GM12878 (cell line): ENCODE measurements at regions not wholly inside any gene's neighbourhood (a gene's known extent, or its start where the extent isn't known, plus 50 kb on each side); places are given as distances from the start of the nearest gene placed in this dataset.

Experiments used
- TF ChIP-seq, protein P1 (sequence below), 3 experiments: IDR thresholded peaks in 2 of 3; conservative IDR thresholded peaks in 1 of 3; 2 replicates each; pipeline ENCODE4 v1.5.1; 2011; ENCODE audit warnings: low read depth in 3 of 3, low read length in 3 of 3, mild to moderate bottlenecking in 3 of 3, control low read depth in 2 of 3, moderate library complexity in 2 of 3, inconsistent platforms in 1 of 3, mixed read lengths in 1 of 3; ENCODE audit not compliant: control insufficient read depth in 2 of 3, insufficient read depth in 1 of 3; ENCODE audit errors: extremely low read depth in 1 of 3
- TF ChIP-seq, protein P2 (sequence below): fragments of 450-650 bp; IDR thresholded peaks from 2 replicates; pipeline ENCODE4 v1.6.1; 2017; ENCODE audit warnings: mild to moderate bottlenecking, moderate library complexity
- TF ChIP-seq, protein P3 (sequence below): IDR thresholded peaks from 2 replicates; pipeline ENCODE4 v1.6.1; 2012; ENCODE audit warnings: mild to moderate bottlenecking, low read depth, low read length

DNA sequence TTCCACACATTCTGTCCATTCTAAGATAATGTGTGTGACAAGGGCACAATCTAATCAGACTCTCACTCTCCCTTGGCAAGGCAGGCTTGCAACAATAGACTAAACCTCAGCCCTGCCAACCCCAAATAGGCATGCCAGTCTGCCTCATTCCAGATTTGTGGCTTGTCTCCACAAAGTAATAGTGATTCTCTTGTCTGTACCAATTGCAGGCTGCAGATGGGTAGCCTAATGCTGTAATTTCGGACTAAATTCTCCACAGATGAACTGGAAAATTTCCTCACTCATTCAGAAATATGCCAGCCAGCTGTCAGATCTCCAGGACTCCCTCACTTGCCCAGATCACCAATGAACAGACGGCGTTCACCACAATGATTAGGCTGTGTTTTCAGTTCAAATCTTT lies 413.6 kb downstream of the ELAVL2 start:
- TF ChIP-seq, protein P1, sequence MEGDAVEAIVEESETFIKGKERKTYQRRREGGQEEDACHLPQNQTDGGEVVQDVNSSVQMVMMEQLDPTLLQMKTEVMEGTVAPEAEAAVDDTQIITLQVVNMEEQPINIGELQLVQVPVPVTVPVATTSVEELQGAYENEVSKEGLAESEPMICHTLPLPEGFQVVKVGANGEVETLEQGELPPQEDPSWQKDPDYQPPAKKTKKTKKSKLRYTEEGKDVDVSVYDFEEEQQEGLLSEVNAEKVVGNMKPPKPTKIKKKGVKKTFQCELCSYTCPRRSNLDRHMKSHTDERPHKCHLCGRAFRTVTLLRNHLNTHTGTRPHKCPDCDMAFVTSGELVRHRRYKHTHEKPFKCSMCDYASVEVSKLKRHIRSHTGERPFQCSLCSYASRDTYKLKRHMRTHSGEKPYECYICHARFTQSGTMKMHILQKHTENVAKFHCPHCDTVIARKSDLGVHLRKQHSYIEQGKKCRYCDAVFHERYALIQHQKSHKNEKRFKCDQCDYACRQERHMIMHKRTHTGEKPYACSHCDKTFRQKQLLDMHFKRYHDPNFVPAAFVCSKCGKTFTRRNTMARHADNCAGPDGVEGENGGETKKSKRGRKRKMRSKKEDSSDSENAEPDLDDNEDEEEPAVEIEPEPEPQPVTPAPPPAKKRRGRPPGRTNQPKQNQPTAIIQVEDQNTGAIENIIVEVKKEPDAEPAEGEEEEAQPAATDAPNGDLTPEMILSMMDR (IDR thresholded peaks at IDR 0.05 in 2 of 3, conservative IDR thresholded peaks at IDR 0.05 in 1 of 3; ENCODE audit: control insufficient read depth in 2 of 3, extremely low read depth in 1 of 3, insufficient read depth in 1 of 3, low read depth in 3 of 3, low read length in 3 of 3) = no peak
- TF ChIP-seq, protein P2, sequence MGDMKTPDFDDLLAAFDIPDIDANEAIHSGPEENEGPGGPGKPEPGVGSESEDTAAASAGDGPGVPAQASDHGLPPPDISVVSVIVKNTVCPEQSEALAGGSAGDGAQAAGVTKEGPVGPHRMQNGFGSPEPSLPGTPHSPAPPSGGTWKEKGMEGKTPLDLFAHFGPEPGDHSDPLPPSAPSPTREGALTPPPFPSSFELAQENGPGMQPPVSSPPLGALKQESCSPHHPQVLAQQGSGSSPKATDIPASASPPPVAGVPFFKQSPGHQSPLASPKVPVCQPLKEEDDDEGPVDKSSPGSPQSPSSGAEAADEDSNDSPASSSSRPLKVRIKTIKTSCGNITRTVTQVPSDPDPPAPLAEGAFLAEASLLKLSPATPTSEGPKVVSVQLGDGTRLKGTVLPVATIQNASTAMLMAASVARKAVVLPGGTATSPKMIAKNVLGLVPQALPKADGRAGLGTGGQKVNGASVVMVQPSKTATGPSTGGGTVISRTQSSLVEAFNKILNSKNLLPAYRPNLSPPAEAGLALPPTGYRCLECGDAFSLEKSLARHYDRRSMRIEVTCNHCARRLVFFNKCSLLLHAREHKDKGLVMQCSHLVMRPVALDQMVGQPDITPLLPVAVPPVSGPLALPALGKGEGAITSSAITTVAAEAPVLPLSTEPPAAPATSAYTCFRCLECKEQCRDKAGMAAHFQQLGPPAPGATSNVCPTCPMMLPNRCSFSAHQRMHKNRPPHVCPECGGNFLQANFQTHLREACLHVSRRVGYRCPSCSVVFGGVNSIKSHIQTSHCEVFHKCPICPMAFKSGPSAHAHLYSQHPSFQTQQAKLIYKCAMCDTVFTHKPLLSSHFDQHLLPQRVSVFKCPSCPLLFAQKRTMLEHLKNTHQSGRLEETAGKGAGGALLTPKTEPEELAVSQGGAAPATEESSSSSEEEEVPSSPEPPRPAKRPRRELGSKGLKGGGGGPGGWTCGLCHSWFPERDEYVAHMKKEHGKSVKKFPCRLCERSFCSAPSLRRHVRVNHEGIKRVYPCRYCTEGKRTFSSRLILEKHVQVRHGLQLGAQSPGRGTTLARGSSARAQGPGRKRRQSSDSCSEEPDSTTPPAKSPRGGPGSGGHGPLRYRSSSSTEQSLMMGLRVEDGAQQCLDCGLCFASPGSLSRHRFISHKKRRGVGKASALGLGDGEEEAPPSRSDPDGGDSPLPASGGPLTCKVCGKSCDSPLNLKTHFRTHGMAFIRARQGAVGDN = no peak
- TF ChIP-seq, protein P3, sequence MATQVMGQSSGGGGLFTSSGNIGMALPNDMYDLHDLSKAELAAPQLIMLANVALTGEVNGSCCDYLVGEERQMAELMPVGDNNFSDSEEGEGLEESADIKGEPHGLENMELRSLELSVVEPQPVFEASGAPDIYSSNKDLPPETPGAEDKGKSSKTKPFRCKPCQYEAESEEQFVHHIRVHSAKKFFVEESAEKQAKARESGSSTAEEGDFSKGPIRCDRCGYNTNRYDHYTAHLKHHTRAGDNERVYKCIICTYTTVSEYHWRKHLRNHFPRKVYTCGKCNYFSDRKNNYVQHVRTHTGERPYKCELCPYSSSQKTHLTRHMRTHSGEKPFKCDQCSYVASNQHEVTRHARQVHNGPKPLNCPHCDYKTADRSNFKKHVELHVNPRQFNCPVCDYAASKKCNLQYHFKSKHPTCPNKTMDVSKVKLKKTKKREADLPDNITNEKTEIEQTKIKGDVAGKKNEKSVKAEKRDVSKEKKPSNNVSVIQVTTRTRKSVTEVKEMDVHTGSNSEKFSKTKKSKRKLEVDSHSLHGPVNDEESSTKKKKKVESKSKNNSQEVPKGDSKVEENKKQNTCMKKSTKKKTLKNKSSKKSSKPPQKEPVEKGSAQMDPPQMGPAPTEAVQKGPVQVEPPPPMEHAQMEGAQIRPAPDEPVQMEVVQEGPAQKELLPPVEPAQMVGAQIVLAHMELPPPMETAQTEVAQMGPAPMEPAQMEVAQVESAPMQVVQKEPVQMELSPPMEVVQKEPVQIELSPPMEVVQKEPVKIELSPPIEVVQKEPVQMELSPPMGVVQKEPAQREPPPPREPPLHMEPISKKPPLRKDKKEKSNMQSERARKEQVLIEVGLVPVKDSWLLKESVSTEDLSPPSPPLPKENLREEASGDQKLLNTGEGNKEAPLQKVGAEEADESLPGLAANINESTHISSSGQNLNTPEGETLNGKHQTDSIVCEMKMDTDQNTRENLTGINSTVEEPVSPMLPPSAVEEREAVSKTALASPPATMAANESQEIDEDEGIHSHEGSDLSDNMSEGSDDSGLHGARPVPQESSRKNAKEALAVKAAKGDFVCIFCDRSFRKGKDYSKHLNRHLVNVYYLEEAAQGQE = no peak
